B cell (primary cell): ENCODE measurements at regions not wholly inside any gene's neighbourhood (a gene's known extent, or its start where the extent isn't known, plus 50 kb on each side); places are given as distances from the start of the nearest gene placed in this dataset.

Experiments
- CTCF ChIP-seq: fragments of 200-600 bp; IDR thresholded peaks from one replicate; pipeline ENCODE4 v1.8.0; 2022; ENCODE audit warnings: antibody characterized with exemption, mild to moderate bottlenecking
- EZH2 ChIP-seq: IDR thresholded peaks from 2 replicates; pipeline ENCODE4 v1.6.1; 2012; ENCODE audit warnings: borderline replicate concordance, low read depth, mild to moderate bottlenecking, moderate library complexity, low read length; ENCODE audit not compliant: insufficient read depth, poor library complexity, severe bottlenecking

- TF ChIP-seq CTCF = no peak
- no peak for TF ChIP-seq EZH2
These were observed 102.9 kb upstream of the ZNF184 start for GRCh38 chr6:27575594-27576361.
